Kidney (tissue), 13 donors: ENCODE measurements at regions not wholly inside any gene's neighbourhood (a gene's known extent, or its start where the extent isn't known, plus 50 kb on each side); places are given as distances from the start of the nearest gene placed in this dataset.

Experiments
- DNase-seq, 5 donors: peaks; one replicate each; pipeline ENCODE4 v3.0.0-alpha.2; 2013 to 2020
- FAIRE-seq: peaks from 2 replicates; lab custom pipeline; 2012; peaks lifted over from hg19 to GRCh38; lab: Jason Lieb, UNC
- H3K27ac ChIP-seq, 2 donors: one replicate each; pipeline ENCODE4 v1.7.0; 2013; ENCODE audit warnings: low read depth in 2 of 2, low read length in 2 of 2, inconsistent platforms in 1 of 2
- H3K27me3 ChIP-seq: one replicate; pipeline ENCODE4 v1.7.1; 2013; ENCODE audit warnings: low read length, inconsistent platforms; ENCODE audit not compliant: control insufficient read depth, insufficient read depth
- H3K36me3 ChIP-seq, 3 donors: one replicate each; pipeline versions ENCODE4 v1.7.0 to v1.7.1; 2013; ENCODE audit warnings: low read length in 3 of 3, control low read depth in 1 of 3, inconsistent platforms in 1 of 3; ENCODE audit not compliant: insufficient read depth in 3 of 3, control insufficient read depth in 2 of 3
- H3K4me1 ChIP-seq, 3 donors: one replicate each; pipeline versions ENCODE4 v1.7.0 to v1.7.1; 2013; ENCODE audit warnings: low read length in 3 of 3, inconsistent platforms in 1 of 3, low read depth in 1 of 3; ENCODE audit not compliant: control insufficient read depth in 2 of 3, insufficient read depth in 2 of 3
- H3K4me3 ChIP-seq, 3 donors: one replicate each; pipeline versions ENCODE4 v1.7.0 to v1.8.1; 2013; ENCODE audit warnings: low read length in 3 of 3, control low read depth in 1 of 3, inconsistent platforms in 1 of 3
- H3K9ac ChIP-seq, 3 donors: one replicate each; pipeline versions ENCODE4 v1.7.0 to v1.7.1; 2013; ENCODE audit warnings: low read length in 3 of 3, control low read depth in 1 of 3, inconsistent platforms in 1 of 3
- H3K9me3 ChIP-seq, 3 donors: one replicate each; pipeline versions ENCODE4 v1.7.0 to v1.7.1; 2013; ENCODE audit warnings: low read length in 3 of 3, control low read depth in 1 of 3, inconsistent platforms in 1 of 3; ENCODE audit not compliant: control insufficient read depth in 2 of 3, insufficient read depth in 1 of 3
- CTCF ChIP-seq: IDR thresholded peaks from 3 replicates; pipeline ENCODE4 v1.5.1; 2012; ENCODE audit warnings: mild to moderate bottlenecking, moderate library complexity, borderline replicate concordance; ENCODE audit not compliant: insufficient read depth; ENCODE audit errors: extremely low read depth
- intact Hi-C: fragments of 100-400 bp; cut with DNase I; formaldehyde crosslinking; loops from one replicate; pipeline ENCODE4 v1.11.1; 2022
- donor health status: control.
- donor health status: control.
- donor health status: control.
- donor health status: control.
- donor health status: control.
- donor health status: DM: yes; HTN: yes; CAD: no.
- donor health status: Normal renal cell carcinoma (clear cell type).

GRCh38 chr1:219703368-219703639 lies 90.4 kb upstream of the ZC3H11B start:
- H3K36me3 ChIP-seq = no peaks in the 10 kb centered on the region
- DNase-seq (no peak), FAIRE-seq (no peak)
- H3K27me3 ChIP-seq = no peaks in the 10 kb centered on the region
- H3K4me3 ChIP-seq = no peak overlapping the region
- H3K27ac ChIP-seq = no peak overlapping the region
- intact Hi-C loops = no loop called here
- TF ChIP-seq CTCF = no peak
- H3K4me1 ChIP-seq = no peaks in the 10 kb centered on the region
- no peaks in the 10 kb centered on the region for H3K9me3 ChIP-seq
- no peak overlapping the region for H3K9ac ChIP-seq

GRCh38 chr1:219701476-219701875 lies 88.6 kb upstream of the ZC3H11B start:
- H3K27ac ChIP-seq = no peak overlapping the region
- FAIRE-seq = no peak
- H3K27me3 ChIP-seq = no peaks in the 10 kb centered on the region
- H3K9ac ChIP-seq = no peak overlapping the region
- H3K9me3 ChIP-seq = no peaks in the 10 kb centered on the region
- no peaks in the 10 kb centered on the region for H3K36me3 ChIP-seq
- intact Hi-C loops = no loop called here
- H3K4me1 ChIP-seq = no peaks in the 10 kb centered on the region
- TF ChIP-seq CTCF = no peak
- no peak for DNase-seq
- H3K4me3 ChIP-seq = no peak overlapping the region

- H3K4me3 ChIP-seq = no peak overlapping the region
- no peak for TF ChIP-seq CTCF
- H3K27me3 ChIP-seq = no peaks in the 10 kb centered on the region
- H3K9me3 ChIP-seq = no peaks in the 10 kb centered on the region
- FAIRE-seq = no peak
- intact Hi-C loops = no loop called here
- no peaks in the 10 kb centered on the region for H3K4me1 ChIP-seq
- H3K9ac ChIP-seq = no peak overlapping the region
- H3K36me3 ChIP-seq = no peaks in the 10 kb centered on the region
- no peak overlapping the region for H3K27ac ChIP-seq
- DNase-seq = no peak
Observed at GRCh38 chr1:219699870-219700269, 87.0 kb upstream of the ZC3H11B start.

GRCh38 chr1:219697682-219698081 lies 84.8 kb upstream of the ZC3H11B start:
- Histone ChIP-seq H3K27me3 (no peaks in the 10 kb centered on the region), H3K4me3 (no peak overlapping the region), H3K9ac (no peak overlapping the region), H3K27ac (no peak overlapping the region), H3K4me1 (no peaks in the 10 kb centered on the region), H3K9me3 (no peaks in the 10 kb centered on the region), H3K36me3 (no peaks in the 10 kb centered on the region)
- TF ChIP-seq CTCF = no peak
- intact Hi-C loops = no loop called here
- FAIRE-seq (no peak), DNase-seq (no peak)
